Femur (tissue), 1 donor: ENCODE measurements at regions not wholly inside any gene's neighbourhood (a gene's known extent, or its start where the extent isn't known, plus 50 kb on each side); places are given as distances from the start of the nearest gene placed in this dataset.
"Not testable (repeated sequence)": the region's sequence is repeated elsewhere in the genome, so short reads cannot be mapped to it uniquely, and the experiment has no call there.

ENCODE experiments used
- DNase-seq: peaks from one replicate; pipeline ENCODE4 v3.0.0-alpha.2; 2017

DNA sequence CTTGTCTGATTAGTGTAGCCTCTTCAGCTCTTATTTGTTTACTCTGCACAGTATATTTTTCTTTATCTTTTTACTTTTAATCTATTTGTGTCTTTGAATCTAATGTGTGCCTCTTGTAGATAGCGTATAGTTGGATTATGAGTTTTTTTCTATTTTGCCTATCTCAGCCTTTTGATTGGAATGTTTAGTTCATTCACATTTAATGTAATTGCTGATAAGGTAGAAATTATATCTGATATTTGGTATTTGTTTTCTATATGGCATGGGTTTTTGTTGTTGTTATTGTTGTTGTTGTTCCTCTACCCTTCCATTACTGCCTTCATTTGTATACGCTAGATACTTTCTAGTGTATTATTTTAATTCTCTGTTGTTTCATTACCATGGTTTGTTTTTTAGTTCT, 131.7 kb upstream of the GRIK3 start:
- no peak for DNase-seq

DNA sequence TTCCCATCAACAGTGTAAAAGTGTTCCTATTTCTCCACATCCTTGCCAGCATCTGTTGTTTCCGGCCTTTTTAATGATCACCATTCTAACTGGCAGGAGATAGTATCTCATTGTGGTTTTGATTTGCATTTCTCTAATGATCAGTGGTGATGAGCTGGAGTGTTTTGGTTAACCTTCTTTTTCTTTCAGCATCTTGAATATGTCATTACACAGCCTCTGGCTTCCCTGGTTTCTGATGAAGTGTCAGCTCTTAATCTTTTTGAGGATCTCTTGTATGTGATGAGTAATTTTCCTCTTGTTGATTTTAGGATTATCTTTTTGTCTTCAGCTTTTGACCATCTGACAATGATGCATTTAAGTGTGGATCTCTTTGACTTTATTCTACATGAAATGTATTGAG, 133.2 kb upstream of the GRIK3 start:
- DNase-seq = no peak

DNA sequence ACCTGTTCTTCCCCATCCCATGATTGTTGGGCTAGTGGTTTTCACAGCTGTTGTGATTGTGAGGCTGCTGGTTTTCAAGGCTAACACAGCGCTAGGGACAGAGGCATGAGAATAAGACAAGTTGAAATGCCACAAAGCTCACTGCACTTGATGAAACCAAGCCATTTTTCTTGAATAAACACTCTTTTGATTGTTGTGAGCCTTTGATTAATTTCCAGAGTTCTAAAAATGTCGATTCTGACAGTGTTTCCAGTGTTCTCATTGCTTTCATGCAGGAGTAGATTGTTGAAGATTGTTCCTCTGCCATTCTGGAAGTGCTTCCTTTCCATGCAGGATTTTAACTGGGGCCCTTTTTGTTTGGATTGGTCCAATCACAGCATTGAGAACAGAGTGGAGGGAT, 134.9 kb upstream of the GRIK3 start:
- no peak for DNase-seq

DNA sequence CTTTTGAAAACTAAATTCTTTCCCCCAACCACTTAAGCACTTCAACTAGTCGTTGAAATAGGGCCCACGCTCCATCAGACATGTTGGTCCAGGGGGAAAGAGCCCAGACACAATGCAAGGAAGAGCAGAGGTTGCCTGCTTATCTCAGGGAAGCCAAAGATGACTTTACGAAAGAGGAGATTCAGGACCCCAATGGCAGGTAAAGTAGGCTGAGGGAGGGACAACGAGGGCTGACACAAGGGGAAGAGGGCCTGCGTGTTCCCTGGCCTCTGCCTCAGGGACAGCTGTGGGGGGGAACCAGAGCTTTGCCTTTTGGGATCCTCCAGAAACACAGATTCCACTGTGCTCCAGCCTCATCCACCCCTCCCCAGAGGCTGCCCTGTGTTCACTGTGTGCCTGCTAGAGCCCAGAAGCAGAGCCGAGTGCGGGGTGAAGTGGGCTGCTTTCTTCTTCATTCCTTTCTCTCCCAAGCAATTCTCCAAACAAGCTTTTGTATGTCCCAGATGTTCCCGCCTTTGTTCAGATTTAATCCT, 135.5 kb upstream of the GRIK3 start:
- no peak for DNase-seq

DNA sequence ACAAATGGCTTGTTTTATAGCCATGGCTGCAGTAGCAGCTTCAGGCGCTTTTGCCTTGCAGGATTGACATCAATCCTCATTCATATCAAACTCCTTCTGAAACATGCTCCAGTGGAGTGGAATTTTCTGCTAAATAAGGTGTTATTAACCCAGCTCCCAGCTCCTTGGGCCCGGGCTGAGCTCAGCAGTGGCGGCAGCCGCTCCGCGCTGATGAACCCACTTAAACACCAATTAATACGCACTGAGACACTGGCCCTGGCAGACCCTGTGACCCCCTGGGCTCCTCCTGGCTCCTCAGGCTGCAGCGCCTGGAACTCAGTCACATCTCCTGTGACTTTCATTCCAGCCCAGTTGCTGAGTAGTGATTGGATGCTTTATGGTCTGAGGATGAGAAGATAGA, 137.4 kb upstream of the GRIK3 start:
- DNase-seq = no peak

- DNase-seq = no peak
Measured at GRCh38 chr1:37174341-37174740, 140.0 kb upstream of the GRIK3 start.

DNA sequence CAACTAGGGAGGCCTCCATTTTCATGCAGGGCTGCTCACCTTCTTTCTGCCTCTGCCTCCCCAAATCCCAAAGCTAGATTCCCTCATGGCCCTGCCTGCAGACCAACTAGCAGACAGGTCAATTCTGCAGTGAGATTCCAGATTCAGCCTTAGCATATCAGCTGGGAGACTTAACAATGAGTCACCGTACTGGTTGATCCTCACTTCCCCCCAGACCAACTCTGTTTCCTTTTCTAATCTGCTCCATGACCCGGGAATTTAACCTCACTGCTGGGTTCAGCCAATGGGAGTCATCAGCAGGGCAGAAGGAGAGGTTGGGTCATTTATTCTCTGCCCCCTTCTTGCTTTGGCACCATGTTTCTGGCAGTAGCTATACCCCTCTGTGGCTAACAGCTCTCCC, 140.6 kb upstream of the GRIK3 start:
- DNase-seq = no peak

- no peak for DNase-seq
Measured at GRCh38 chr1:37175666-37176215, 141.4 kb upstream of the GRIK3 start.

- no peak for DNase-seq
Measured at GRCh38 chr1:37176269-37176668, 142.0 kb upstream of the GRIK3 start.

DNA sequence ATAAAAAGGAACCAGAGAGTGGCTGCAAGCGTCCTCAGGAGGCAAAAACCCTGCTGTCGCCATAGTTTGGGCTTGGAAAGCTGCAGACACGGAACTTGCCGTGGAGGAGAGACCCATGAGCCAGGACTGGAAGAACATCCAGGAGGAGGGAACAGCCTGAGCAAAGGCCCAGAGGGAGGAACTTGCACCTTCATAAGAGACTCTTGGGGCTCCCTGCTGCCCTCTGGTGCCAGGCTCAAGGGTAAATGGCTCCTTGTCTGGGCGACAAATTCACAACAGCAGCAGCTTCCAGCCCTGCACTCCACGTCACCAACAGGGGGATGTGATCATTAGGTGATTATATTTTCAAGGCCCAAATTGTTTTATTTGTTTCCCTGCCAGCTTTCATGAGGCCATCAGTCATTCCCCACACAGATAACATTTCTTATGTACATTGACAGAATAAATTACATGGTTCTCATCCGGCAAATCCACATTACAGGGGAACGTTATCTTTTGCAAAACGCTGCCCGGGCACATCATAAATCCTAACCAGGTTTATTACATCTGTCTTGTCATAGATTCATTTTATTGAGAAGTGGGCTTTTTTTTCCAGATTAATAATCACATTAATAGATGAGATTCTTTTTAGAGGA, 143.0 kb upstream of the GRIK3 start:
- no peak for DNase-seq

DNA sequence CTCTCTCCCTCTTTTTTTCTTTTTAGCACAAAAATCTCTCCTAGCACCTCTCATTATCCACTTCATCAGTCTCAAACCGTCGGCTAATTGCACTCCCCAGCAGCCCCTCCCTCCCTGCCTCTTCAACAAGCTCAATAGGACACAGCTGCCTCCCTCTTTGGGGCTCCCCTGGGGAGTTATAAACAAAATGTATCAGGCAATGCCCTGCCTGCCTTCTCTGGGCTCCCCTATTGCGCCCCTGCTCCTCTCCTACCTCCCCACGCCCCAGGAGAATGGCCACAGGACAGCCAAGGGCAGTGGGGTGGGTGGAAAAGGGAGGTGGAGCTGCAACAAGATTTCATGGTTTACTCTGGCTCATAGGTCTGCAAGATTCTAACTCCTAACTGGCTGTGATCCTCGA, 147.1 kb upstream of the GRIK3 start:
- no peak for DNase-seq

GRCh38 chr1:37184789-37185188, 150.5 kb upstream of the GRIK3 start:
- no peak for DNase-seq

- DNase-seq = no peak
Measured at GRCh38 chr1:37186246-37186756, 152.0 kb upstream of the GRIK3 start.

- DNase-seq = no peak
Measured at GRCh38 chr1:37189111-37189510, 154.8 kb upstream of the GRIK3 start.

DNA sequence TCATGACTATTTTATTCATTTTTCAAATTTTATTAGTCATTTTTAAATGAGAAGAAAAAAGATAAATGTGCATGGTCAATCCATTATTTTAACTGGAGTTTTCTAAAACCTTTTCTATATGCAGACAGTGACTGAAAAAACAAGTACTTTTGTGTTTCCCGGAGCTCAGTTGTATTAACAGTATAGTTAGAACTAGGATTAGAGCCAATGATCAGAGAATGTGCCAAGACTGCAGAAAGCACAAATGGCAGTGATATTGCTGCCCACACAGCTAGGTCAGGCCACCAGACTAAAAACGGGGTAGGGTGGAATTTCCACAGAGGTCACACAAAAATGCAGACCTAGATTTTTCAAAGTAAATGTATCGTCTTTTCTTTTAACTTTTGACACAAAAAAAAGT, 163.1 kb upstream of the GRIK3 start:
- DNase-seq = no peak

DNA sequence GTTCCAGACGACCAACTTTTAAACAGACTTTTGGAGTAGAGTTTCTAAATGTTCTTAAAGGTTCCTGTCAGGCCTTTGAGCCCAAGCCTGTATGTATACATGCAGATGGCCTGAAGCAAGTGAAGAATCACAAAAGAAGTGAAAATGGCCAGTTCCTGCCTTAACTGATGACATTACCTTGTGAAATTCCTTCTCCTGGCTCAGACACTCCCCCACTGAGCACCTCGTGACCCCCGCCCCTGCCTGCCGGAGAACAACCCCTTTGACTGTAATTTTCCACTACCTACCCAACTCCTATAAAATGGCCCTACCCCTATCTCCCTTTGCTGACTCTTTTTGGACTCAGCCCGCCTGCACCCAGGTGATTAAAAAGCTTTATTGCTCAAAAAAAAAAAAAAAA, 180.0 kb upstream of the GRIK3 start:
- not testable (repeated sequence) for DNase-seq

- DNase-seq = no peak
Measured at GRCh38 chr1:37233606-37234005, 199.3 kb upstream of the GRIK3 start.

- no peak for DNase-seq
Measured at GRCh38 chr1:37234941-37235418, 200.7 kb upstream of the GRIK3 start.

GRCh38 chr1:37237948-37238347, 203.6 kb upstream of the GRIK3 start:
- no peak for DNase-seq

DNA sequence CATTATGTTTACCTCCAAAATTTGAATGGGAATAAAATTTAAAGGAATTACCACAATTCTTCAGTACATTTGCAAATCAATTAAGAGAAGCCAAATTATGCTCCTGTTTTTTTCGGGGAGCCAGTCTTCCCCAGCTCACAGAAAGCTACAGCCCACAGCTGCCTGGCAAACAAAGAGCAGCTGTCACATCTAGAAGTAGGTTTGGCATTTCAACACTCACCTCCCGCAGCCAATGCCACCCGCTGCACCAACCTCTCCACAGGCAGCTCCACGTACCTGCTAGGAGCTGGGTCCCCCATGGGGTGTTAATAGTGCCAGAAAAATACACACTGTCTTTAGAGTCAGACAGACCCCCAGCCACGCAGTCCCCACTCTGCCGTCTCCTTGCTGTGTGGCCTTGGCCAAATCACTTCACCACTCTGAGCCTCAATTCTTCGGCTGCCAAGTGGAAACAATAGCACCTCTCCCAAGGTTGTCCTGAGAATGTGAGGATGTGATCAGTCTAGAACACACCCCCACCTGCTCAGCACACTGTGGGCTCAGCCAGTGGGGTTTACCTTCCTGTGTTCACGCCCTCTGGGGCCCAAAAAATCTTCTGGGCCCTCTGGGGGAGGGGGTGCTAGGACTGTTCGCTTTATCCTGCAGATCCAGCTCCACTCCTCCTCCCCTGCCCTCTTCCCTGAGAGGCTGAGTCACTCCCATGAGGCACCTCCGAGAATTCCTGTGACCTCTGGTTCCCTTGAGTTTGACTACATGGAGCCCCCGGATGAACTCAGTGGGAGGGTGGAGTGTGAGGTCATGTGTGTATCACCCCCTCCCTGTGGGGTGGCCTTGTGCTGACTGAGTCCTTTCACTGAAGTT, 204.3 kb upstream of the GRIK3 start:
- no peak for DNase-seq

GRCh38 chr1:37239225-37239740, 205.0 kb upstream of the GRIK3 start:
- no peak for DNase-seq

GRCh38 chr1:37240897-37241296, 206.6 kb upstream of the GRIK3 start:
- DNase-seq = no peak

DNA sequence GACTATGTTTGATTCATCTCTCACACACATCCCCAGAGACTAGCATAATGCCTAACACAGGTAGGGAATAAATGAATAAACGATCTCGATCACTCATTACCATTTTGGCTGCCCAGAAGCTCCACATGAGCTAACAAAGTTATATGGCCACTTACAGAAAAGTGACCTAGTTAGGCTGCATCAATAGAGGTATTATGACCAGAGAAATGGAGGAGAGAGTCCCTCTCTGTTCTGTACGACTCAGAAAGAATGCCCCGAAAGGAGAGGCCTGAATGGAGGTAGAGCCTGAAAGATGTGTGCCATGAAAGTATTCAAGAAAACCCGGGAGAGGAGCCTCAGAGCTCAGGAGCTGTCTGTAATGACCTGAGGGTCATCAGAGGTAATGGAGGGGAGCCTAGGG, 208.2 kb upstream of the GRIK3 start:
- DNase-seq = no peak
